GM19238 (cell line): ENCODE measurements at regions not wholly inside any gene's neighbourhood (a gene's known extent, or its start where the extent isn't known, plus 50 kb on each side); places are given as distances from the start of the nearest gene placed in this dataset.
"Not testable (repeated sequence)": the region's sequence is repeated elsewhere in the genome, so short reads cannot be mapped to it uniquely, and the experiment has no call there.

Source experiments
- DNase-seq: peaks from one replicate; pipeline ENCODE4 v3.0.0; 2011; ENCODE audit warnings: low spot score; ENCODE audit not compliant: insufficient read length

- no peak for DNase-seq
Observed at GRCh38 chr13:66237411-66238062, 992.6 kb downstream of the PCDH9 start.

GRCh38 chr13:66234159-66234558 is 996.0 kb downstream of the PCDH9 start:
- no peak for DNase-seq

GRCh38 chr13:66231958-66232357 is 998.2 kb downstream of the PCDH9 start:
- DNase-seq = not testable (repeated sequence)

GRCh38 chr13:66225072-66225471 is 1005.1 kb downstream of the PCDH9 start:
- no peak for DNase-seq

- DNase-seq = no peak
Observed at GRCh38 chr13:66224663-66225062, 1005.5 kb downstream of the PCDH9 start.

GRCh38 chr13:66222926-66223325 is 1007.2 kb downstream of the PCDH9 start:
- DNase-seq = no peak

- DNase-seq = no peak
Observed at GRCh38 chr13:66222127-66222526, 1008.0 kb downstream of the PCDH9 start.

GRCh38 chr13:66219506-66219905 is 1010.6 kb downstream of the PCDH9 start:
- DNase-seq = no peak

- no peak for DNase-seq
Observed at GRCh38 chr13:66218583-66218982, 1011.6 kb downstream of the PCDH9 start.

- DNase-seq = no peak
Observed at GRCh38 chr13:66216728-66217127, 1013.4 kb downstream of the PCDH9 start.

GRCh38 chr13:66214467-66214866 is 1015.7 kb downstream of the PCDH9 start:
- no peak for DNase-seq

- no peak for DNase-seq
Observed at GRCh38 chr13:66212511-66212910, 1017.6 kb downstream of the PCDH9 start.

GRCh38 chr13:66210677-66211076 is 1019.5 kb downstream of the PCDH9 start:
- DNase-seq = no peak

- no peak for DNase-seq
Observed at GRCh38 chr13:66208589-66208988, 1021.5 kb downstream of the PCDH9 start.

GRCh38 chr13:66207610-66208009 is 1022.5 kb downstream of the PCDH9 start:
- DNase-seq = no peak

GRCh38 chr13:66205807-66206206 is 1024.3 kb downstream of the PCDH9 start:
- no peak for DNase-seq

GRCh38 chr13:66200555-66200954 is 1029.6 kb downstream of the PCDH9 start:
- DNase-seq = no peak

- no peak for DNase-seq
Observed at GRCh38 chr13:66195238-66195637, 1034.9 kb downstream of the PCDH9 start.

GRCh38 chr13:66189986-66190385 is 1040.2 kb downstream of the PCDH9 start:
- no peak for DNase-seq

GRCh38 chr13:66180836-66181235 is 1049.3 kb downstream of the PCDH9 start:
- DNase-seq = no peak

GRCh38 chr13:66171920-66172319 is 1058.2 kb downstream of the PCDH9 start:
- DNase-seq = no peak

- DNase-seq = no peak
Observed at GRCh38 chr13:66162470-66162869, 1067.7 kb downstream of the PCDH9 start.

- DNase-seq = no peak
Observed at GRCh38 chr13:66159511-66159910, 1070.6 kb downstream of the PCDH9 start.

- no peak for DNase-seq
Observed at GRCh38 chr13:66154976-66155375, 1075.2 kb downstream of the PCDH9 start.
